ENCODE measurements at regions not wholly inside any gene's neighbourhood (a gene's known extent, or its start where the extent isn't known, plus 50 kb on each side); places are given as distances from the start of the nearest gene placed in this dataset.

DNA sequence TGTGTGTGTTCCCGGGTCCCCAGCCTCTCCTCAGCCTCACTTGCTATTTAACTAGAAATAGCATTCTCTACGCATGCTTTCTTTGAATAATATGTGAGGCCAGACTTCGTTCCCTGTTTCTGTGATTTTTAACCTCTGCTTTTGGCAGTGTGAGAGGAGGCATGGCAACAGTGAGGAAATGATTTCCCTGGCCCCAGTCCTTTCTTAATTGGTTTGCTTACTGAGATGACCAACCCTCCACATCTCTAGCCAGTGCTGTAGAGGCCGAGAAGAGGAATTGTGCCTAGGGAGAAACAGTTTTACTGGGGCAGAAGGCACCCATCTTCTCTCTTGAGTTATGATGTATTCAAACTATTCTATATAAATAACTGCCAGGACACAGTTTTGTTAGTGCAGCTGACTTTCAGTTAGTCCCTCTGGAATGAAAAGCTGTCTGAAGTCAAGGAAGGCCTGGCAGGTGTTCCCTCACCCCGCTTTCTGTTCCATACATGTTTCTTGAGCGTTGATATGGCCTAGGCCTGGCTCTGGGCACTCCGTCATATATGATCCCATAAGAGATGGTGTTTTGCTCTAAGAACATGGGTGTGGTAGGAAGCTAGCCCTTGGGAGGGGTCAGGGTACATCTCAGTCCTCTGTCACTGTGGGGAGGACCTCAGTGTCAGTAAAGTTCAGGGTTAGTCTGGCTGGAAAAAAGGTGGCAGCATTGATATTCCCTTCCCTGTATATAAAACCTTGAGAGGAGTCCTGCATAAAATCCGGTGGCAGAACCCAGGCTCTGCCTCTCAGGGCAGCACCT lies 73.7 kb upstream of the NPAS1 start:
- no peak for DNase-seq

- no peak for DNase-seq
Measured at GRCh38 chr19:46946611-46947238, 72.9 kb upstream of the NPAS1 start.

GRCh38 chr19:46947866-46948265 lies 71.8 kb upstream of the NPAS1 start:
- no peak for DNase-seq

- no peak for DNase-seq
Measured at GRCh38 chr19:46950526-46951170, 69.0 kb upstream of the NPAS1 start.

GRCh38 chr19:46951171-46951986 lies 68.3 kb upstream of the NPAS1 start:
- DNase-seq = peak; percentile 26

DNA sequence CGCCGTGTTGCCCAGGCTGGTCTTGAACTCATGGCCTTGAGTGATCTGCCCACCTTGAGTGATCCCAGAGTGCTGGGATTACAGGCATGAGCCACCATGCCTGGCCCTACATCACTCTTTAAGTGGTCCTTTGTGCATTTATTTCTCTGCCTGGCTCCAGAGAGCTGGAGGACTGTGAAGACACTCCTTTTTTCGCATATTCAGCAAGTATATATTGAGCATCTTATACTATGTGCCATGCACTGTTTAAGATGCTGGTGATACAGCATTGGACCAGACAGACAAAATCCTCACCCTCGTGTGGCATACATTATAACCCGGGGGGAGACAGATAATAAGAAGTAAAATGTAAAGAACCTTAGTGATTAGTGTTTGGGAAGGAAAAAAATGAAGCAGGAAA lies 66.8 kb upstream of the NPAS1 start:
- DNase-seq = no peak

GRCh38 chr19:46953955-46954501 lies 65.6 kb upstream of the NPAS1 start:
- no peak for DNase-seq

- DNase-seq = no peak
Measured at GRCh38 chr19:46954502-46954992, 65.1 kb upstream of the NPAS1 start.

DNA sequence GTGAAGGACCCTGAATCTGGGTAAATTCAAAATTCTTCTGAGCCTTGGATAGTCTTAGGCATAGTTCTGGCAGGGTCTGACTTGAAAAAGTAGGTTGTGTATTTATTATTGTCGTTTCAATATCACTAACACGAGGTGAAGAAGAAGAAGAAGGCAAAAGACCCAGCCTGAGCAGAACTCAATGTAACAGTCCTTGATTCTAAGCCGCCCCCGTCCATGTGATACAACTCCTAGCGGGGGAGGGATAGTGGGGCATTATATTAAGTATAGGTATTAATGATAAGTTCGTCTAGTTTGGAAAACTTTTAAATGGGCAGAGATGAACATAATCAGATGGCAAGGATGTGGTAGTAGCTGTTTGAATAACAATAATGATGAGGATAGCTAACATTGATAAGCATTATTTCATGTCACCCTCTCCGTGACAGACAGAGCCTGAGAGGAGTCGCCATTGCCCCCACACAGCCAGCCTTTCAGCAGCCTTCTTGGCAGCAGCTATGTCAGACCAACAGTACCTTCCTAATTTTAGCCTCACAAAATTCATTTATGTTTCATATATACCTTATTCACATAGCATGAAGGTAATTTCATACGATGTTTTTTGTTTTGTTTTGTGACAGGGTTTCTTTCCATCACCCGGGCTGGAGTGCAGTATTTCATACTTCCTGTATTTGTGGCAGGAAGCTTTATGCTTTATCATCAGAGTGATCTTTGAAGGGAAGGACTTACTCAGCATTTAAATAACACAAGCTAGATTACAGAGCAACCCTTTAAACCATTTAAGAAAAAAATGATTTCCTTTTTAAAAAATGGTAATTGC lies 64.4 kb upstream of the NPAS1 start:
- no peak for DNase-seq

GRCh38 chr19:46955813-46956371 lies 63.7 kb upstream of the NPAS1 start:
- DNase-seq = no peak

DNA sequence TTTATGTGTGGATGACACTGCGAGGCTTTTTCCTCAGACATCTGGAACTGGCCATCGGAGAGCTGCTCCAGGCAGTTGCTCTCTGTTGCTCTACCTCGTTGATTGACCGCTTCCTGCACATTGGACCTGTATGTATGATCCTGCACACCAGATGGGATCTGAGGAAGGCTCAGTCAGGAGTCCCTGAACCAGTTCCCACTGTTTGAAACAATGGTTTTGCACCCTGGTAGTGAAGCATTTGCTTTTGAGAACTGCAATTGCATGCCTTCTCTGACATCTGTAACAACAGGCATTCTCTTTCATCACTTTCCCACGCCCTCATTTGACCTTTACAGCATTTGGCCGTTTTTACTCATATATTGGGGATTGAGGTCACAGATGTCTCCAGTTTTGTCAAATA lies 61.1 kb upstream of the NPAS1 start:
- DNase-seq = no peak

GRCh38 chr19:46959894-46960556 lies 59.6 kb upstream of the NPAS1 start:
- no peak for DNase-seq

GRCh38 chr19:46962030-46962570 lies 57.5 kb upstream of the NPAS1 start:
- DNase-seq = no peak

- DNase-seq = no peak
Measured at GRCh38 chr19:46963093-46963734, 56.4 kb upstream of the NPAS1 start.

DNA sequence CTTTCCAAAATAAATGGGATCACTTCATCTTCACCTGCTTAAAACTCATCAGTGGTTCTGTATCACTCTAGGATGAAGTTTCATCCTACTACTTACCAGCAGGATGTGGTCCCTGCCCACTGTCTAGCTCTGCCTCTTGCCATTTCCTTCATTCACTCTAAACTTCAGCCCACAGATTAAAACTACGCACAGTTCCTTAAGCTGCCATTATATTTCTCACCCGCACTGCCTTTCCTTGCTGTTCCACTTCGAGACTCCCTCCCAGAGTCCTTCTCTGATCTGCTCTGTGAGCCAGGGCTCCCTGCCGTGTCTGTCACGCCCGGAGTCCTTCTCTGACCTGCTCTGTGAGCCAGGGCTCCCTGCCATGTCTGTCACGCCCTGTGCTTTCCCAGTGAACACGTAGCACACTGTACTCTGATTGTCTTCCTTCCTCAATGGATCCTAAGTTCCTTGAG lies 52.0 kb upstream of the NPAS1 start:
- no peak for DNase-seq
